ENCODE measurements at regions not wholly inside any gene's neighbourhood (a gene's known extent, or its start where the extent isn't known, plus 50 kb on each side); places are given as distances from the start of the nearest gene placed in this dataset.
A peak's percentile ranks its signal among the peaks of the same experiment; 100 is the strongest.

GRCh38 chr4:13126976-13127910 is 356.9 kb downstream of the RAB28 start:
- DNase-seq (ENCODE audit: low read depth) = no peak

GRCh38 chr4:13118633-13119032 is 365.5 kb downstream of the RAB28 start:
- DNase-seq (ENCODE audit: low read depth) = no peak

DNA sequence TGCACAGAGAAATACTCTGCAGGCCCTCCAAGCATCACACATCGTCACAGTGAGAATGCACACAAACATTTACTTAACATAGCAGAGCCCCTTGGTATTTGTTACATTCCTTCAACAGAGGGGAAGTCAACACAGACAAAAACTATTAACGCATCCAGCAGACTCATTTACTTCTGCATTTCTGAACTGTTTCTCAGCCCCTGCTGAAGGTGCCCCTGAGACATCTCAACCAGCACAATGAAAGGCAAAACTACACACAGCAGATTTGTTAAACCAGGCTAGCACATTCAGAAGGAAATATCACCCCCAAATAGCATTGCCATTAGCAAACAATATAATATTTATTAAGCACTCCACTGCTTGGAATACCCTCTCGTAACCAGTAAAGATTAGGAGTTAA is 367.0 kb downstream of the RAB28 start:
- DNase-seq (ENCODE audit: low read depth) = no peak

DNA sequence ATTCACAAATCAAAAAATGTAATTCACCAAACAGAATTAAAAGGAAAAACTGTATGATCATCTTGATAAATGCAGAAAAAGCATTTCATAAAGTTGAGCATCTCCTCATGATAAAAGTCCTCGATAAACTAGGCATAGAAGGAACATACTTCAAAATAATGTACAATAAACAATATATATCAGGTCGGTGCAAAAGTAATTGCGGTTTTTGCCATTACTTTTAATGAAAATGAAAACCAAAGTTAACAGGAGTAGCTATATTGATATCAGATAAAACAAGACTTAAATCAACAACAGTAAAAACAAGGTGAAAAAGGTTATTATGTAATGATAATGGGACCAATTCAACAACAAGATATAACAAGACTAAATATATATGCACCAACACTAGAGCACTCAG is 372.1 kb downstream of the RAB28 start:
- no peak for DNase-seq (ENCODE audit: low read depth)

- DNase-seq (ENCODE audit: low read depth) = no peak
Measured at GRCh38 chr4:13109536-13109935, 374.6 kb downstream of the RAB28 start.

DNA sequence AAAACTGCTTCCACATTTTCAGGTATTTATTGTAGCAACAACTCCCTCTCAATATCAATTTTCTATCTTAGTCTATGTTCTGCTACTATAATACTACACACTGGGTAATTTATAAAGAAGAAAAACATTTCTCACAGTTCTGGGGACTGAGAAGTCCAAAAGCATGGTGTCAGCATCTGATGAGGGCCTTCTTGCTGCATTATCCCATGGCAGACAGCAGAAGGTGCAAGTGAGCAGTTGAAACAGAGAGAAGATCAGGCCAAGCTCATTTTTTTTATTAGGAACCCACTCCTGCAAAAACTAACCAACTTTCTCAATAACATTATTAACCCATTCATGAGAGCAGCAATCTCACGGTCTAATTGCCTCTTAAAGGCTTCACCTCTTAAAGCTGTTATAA is 376.0 kb downstream of the RAB28 start:
- DNase-seq (ENCODE audit: low read depth) = no peak

- DNase-seq (ENCODE audit: low read depth) = no peak
Measured at GRCh38 chr4:13103382-13104015, 380.6 kb downstream of the RAB28 start.

DNA sequence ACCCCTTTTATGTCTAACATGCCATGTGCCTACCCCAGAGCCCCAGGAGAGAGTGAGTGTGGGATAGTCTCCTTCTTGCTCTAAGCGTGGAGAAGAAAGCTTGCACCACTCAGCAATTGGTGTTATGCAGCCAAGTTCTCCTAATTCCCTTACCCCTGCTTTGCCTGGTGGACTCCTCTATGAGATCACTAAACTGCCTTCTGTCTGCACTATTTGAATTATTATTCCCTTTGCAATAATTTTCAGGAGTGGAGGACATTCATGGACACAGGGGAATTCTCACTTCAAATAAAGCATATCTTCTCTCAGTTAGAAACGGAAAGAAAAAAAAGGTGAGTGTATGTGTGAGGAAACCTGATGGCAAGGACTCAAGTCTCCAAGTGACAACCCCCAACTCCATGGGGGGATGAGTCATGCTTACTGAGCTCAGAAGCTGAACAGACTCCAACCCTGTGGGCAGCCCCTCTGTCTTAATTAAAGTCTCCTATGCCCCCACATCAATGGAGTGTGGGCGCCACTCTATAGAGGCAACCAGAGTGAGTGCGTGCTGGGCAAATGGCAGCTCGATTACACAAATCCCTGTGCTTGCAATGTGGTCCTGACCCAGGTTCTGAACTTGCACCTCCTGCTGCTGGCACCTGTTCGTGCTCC is 381.9 kb downstream of the RAB28 start:
- no peak for DNase-seq (ENCODE audit: low read depth)

DNA sequence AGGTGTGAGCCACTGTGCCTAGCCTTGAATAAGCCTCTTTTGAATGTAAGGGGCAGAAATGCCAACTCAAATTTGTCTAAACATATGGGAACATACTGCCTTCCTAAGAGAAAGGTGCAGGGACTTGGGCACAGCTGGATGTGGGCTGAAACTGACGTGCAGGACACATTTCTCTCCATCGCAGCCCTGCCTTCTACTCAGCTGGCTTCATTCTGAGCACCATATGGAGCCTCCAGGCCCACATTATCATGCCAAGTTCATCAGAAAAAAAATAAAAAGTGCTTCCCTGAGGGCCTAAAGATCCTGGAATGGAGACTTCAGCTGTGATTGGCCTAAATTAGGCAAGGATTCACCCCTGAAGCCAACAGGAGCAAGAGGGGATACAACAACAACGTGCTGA is 386.2 kb downstream of the RAB28 start:
- no peak for DNase-seq (ENCODE audit: low read depth)

DNA sequence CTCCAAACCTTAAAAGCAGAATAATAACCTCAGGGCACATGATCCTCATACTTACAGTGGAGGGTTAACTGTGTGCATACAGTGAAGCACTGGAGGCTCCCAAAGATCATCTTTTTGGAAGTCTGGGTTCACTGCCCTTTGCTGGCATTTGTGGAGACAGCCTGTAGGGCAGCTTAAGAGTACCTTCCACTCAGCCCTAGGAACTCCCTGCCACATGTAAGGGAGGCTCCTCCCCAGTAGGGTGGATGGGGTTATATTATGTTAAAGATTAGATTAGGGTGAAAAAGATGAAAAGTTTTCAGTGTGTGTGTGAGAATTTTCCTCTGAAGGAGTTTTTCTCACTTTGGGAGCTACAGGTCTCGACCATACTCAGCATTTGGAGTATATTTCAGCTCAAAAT is 388.4 kb downstream of the RAB28 start:
- no peak for DNase-seq (ENCODE audit: low read depth)

DNA sequence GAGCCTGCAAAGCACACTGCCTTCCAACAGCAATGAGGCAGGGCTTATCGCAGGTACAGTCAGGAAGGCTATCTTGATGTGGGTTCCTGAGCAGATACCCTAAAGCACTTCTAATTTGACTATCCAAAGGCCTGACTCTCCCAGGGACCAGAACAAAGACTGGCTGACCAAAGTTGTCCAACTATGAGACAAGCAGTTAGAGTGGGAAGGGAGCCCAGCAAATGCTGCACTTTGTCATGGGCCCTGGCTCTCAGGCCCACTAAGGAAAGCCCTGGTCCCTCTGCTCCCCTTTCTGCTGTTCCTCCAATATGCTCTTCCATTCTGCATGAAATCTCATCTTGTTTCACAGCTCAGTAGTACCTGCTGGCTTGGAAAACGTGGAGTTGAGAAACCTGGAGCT is 391.0 kb downstream of the RAB28 start:
- DNase-seq (ENCODE audit: low read depth) = no peak

- peak; percentile 2 for DNase-seq (ENCODE audit: low read depth)
Measured at GRCh38 chr4:13092702-13093101, 391.4 kb downstream of the RAB28 start.

DNA sequence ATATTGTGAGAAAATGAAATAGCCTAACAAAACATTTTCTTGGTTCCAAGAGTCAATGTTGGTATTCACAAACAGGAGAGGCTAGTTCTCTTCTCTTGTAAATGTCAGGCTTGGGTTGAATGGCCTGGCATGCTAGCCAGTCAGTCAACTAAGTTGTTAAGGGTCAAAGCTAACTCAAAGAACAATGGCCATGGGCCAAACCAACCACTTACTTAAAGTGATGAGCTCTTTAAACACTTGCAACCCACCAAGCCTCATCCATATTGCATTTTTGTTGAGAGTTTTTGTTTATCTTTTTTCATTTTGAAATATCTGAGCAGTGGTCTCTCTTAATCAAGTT is 394.5 kb downstream of the RAB28 start:
- no peak for DNase-seq (ENCODE audit: low read depth)

- no peak for DNase-seq (ENCODE audit: low read depth)
Measured at GRCh38 chr4:13088726-13089658, 395.1 kb downstream of the RAB28 start.

DNA sequence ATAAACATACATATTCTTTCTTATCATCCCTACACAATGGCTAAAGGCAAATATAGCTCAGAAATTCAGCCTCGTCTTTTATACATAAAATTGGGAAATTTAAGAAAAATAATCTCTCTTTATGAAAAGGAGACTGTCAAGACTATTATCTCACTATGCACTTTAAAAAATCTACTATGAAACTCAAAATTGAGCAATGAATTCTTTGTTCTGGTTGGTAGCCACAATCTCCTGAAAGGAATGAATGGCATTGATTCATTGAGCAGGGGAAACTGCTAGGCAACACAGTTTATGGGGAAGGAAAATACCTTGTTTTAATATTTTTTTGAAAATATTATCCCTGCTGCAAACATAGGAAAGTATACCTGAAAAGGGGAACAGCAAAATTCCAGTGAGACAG is 397.1 kb downstream of the RAB28 start:
- DNase-seq (ENCODE audit: low read depth) = no peak

GRCh38 chr4:13084210-13084609 is 399.9 kb downstream of the RAB28 start:
- DNase-seq (ENCODE audit: low read depth) = no peak

DNA sequence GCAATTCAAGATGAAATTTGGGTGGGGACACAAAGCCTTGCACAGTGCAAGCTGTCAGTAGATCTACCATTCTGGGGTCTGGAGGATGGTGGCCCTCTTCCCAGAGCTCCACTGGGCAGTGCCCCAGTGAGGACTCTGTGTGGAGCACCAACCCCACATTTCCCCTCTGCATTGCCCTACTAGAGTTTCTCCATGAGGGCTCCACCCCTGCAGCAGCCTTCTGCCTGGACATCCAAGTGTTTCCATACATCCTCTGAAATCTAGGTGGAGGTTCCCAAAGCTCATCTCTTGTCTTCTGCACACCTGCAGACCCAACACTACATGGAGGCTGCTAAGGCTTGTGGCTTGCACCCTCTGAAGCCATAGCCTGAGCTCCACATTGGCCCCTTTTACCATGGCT is 402.3 kb downstream of the RAB28 start:
- no peak for DNase-seq (ENCODE audit: low read depth)

- no peak for DNase-seq (ENCODE audit: low read depth)
Measured at GRCh38 chr4:13067077-13067476, 417.1 kb downstream of the RAB28 start.

GRCh38 chr4:13059019-13059418 is 425.1 kb downstream of the RAB28 start:
- no peak for DNase-seq (ENCODE audit: low read depth)

- no peak for DNase-seq (ENCODE audit: low read depth)
Measured at GRCh38 chr4:13056630-13057189, 427.4 kb downstream of the RAB28 start.

GRCh38 chr4:13054420-13054970 is 429.6 kb downstream of the RAB28 start:
- DNase-seq (ENCODE audit: low read depth) = no peak
